T1000 (cell line): ENCODE measurements at regions not wholly inside any gene's neighbourhood (a gene's known extent, or its start where the extent isn't known, plus 50 kb on each side); places are given as distances from the start of the nearest gene placed in this dataset.
A peak's percentile ranks its signal among the peaks of the same experiment; 100 is the strongest.
"Not testable (repeated sequence)": the region's sequence is repeated elsewhere in the genome, so short reads cannot be mapped to it uniquely, and the experiment has no call there.

Experiments
- DNase-seq: peaks from one replicate; lab custom pipeline; 2025; ENCODE audit warnings: mixed read lengths; lab: John Stamatoyannopoulos, UW

DNA sequence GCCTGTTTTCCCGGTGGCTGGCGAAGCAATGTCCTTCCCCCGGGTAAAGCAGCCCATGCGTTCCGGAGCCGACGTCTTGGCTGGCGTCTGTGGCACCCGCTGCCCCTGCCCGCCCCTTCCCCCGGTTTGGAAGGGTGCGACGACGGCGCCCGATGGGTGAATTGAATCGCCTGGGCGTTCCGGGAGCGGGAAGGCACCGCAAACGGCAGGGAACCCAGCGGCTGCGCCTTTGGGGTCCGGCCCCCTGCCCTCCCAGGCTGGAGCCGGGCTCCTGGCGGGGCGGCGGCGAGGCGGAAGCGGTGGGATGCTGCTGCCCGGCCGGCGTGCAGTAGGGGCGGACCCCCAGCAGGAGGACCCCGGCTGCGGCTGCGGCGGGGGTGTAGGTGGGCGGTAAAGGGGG is 123.6 kb upstream of the RHOU start:
- not testable (repeated sequence) for DNase-seq

DNA sequence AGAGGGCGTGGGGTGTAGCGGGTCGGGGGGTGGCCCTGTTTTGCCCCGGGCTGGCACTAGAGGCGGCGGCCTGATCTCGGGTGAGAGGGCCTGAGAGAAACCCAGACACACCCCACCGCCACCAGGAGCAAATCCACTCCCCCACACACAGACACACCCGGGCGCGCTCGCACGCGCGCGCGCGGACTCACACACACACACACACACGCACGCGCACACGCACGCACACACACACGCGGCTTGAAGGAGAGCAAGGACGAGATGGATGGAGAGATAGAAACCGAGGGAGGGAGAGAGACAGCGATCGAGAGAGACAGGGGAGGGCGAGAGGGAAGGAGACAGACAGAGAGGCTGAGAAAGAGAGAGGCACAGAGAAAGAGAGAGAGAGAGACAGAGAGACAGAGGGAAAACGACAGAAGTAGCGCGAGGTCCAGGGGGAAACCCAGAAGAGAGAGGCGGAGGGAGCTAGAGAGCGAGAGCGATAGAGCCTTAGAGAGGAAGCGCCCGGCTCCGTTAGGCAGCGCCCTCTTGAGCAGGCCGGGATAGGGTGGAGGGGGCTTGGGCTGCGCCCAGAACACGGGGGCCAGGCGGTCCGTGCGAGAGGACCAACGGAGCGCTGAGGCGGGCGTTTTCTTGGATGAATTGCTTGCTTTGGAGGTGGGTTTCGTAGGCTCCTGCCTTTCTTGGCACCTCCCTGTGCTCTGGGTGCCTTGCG is 113.1 kb upstream of the RHOU start:
- DNase-seq = not testable (repeated sequence)

DNA sequence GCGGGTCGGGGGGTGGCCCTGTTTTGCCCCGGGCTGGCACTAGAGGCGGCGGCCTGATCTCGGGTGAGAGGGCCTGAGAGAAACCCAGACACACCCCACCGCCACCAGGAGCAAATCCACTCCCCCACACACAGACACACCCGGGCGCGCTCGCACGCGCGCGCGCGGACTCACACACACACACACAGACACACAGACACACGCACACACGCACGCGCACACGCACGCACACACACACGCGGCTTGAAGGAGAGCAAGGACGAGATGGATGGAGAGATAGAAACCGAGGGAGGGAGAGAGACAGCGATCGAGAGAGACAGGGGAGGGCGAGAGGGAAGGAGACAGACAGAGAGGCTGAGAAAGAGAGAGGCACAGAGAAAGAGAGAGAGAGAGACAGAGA is 108.8 kb upstream of the RHOU start:
- not testable (repeated sequence) for DNase-seq

DNA sequence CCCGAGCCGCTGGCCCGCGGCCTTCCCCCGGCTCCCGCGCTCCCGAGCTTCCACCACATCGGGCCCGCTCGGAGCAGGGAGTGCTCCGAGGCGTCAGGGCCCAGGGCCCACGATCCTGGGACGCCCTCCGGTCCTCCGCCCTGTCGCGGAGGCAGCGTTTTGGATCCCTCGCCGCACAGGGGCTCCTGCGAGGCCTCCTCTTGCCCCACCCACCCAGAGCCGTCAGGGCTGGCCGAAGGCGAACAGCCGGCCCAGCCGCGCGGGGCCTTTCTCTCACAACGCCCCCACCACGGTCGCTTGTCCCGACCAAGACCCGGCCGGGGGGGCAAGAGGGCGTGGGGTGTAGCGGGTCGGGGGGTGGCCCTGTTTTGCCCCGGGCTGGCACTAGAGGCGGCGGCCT is 102.4 kb upstream of the RHOU start:
- DNase-seq = not testable (repeated sequence)

- not testable (repeated sequence) for DNase-seq
These were observed 100.0 kb upstream of the RHOU start for GRCh38 chr1:228635304-228635703.

DNA sequence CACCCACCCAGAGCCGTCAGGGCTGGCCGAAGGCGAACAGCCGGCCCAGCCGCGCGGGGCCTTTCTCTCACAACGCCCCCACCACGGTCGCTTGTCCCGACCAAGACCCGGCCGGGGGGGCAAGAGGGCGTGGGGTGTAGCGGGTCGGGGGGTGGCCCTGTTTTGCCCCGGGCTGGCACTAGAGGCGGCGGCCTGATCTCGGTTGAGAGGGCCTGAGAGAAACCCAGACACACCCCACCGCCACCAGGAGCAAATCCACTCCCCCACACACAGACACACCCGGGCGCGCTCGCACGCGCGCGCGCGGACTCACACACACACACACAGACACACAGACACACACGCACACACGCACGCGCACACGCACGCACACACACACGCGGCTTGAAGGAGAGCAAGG is 97.8 kb upstream of the RHOU start:
- DNase-seq = not testable (repeated sequence)

DNA sequence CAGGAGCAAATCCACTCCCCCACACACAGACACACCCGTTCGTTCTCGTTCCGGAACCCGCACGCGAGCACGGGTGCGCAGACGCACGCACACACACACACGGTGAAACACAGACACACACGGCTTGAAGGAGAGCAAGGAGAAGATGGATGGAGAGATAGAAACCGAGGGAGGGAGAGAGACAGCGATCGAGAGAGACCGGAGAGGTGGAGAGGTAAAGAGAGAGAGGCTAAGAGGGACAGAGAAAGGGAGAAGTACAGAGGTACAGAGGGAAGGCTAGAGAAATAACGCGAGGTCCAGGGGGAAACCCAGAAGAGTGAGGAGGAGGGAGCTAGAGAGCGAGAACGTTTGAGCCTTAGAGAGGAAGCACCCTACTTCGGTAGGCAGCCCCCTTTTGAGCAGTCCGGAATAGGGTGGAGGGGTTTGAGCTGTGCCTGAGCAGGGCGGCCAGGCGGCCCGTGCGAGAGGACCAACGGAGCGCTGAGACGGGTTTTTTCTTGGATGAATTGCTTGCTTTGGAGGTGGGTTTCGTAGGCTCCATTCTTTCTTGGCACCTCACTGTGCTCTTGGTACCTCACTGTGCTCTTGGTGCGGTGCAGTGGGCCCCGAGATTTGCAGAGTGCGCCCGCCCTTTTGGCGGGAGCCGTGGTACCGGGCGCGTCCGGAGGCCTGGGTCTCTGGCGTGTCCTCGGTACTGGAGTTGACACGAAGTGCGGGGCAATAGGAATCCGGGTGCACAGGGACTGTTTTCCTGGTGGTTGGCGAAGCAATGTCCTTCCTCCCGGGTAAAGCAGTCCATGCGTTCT is 88.4 kb upstream of the RHOU start:
- no peak for DNase-seq

GRCh38 chr1:228647523-228648444 is 87.5 kb upstream of the RHOU start:
- no peak for DNase-seq

GRCh38 chr1:228648647-228649383 is 86.5 kb upstream of the RHOU start:
- no peak for DNase-seq

GRCh38 chr1:228650141-228650540 is 85.1 kb upstream of the RHOU start:
- DNase-seq = no peak

DNA sequence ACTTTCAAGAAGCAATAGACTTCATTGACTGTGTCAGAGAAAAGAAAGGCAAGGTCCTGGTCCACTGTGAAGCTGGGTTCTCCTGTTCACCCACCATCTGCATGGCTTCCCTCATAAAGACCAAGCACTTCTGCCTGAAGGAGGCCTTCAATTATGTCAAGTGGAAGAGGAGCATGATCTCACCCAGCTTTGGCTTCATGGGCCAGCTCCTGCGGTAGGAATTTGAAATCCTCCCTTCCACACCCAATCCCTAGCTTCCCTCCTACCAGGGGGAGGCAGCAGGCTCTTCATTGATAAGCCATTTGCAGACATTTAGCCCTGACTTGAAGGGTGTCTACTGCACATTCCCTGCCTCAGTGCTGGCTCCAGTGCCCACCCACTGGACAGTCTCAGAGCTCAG is 84.3 kb upstream of the RHOU start:
- no peak for DNase-seq

DNA sequence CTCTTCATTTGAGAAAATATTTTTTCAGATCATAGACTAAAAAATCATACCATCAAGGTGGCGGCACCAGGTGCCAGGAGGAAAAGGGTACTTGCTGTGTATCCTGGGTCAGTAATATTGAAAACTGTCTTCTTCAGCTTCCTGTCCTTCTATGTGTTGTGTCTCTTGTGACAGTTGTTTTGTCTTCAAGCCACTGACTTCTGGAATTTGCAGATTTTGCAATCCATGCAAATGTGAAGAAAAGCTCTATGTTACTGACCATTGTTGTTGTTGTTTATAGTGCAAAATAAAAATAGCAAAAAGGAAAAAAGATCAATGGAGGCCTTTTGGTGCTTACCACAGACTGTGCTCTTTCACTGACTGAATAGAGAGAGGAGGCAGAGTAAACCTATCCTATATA is 83.2 kb upstream of the RHOU start:
- DNase-seq = no peak

GRCh38 chr1:228653057-228653456 is 82.2 kb upstream of the RHOU start:
- not testable (repeated sequence) for DNase-seq

DNA sequence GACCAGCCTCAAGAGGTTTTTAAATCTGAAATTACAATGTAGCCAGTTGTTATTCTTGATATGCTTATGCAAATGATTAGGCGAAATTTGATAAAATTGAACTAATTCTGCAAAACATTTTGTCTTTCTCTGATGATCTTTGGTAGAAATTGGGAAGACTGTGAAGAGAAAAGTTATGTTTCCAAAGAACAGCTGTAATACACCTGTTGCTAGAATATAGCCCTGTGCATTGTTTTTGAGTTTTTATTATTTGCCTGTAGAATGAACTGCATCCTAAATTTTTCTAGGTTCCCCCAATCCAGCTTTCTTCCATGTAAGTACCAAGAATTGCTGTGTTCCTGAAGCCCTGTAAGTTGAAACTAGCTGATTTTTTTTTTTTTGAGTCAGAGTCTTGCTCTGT is 81.5 kb upstream of the RHOU start:
- no peak for DNase-seq

DNA sequence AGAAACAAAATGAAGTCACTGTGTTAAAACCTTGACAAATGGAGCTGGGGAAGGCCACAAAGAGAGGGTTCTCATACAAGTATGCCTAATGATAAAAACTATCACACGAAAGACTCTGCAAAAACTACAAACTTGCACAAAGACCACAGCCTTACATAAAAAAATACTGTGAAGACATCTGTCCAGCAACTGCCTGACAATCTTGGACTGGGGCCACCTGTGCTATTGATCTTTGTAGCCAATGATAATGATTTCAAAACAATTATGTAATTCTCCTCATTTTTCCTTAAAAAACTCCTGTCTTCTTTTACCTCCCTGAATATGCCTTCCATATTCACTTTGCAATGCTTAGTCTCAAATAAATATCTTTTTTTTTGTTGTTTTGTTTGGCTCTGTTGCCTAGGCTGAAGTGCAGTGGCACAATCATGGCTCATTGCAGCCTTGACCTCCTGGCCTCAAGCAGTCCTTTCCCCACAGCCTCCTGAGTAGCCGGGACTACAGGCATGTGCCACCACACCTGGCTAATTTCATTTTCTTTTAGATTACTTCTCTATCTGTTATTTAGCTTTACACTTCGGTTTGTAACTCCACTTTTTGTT is 79.4 kb upstream of the RHOU start:
- no peak for DNase-seq

DNA sequence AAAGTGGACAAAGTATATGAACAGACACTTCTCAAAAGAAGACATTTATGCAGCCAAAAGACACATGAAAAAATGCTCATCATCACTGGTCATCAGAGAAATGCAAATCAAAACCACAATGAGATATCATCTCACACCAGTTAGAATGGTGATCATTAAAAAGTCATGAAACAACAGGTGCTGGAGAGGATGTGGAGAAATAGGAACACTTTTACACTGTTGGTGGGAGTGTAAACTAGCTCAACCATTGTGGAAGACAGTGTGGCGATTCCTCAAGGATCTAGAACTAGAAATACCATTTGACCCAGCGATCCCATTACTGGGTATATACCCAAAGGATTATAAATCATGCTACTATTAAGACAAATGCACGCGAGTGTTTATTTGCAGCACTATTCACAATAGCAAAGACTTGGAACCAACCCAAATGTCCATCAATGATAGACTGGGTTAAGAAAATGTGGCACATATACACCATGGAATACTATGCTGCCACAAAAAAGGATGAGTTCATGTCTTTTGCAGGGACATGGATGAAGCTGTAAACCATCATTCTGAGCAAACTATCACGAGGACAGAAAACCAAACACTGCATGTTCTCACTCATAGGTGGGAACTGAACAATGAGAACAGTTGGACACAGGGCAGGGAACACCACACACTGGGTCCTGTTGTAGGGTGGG is 73.1 kb upstream of the RHOU start:
- not testable (repeated sequence) for DNase-seq

- DNase-seq = peak; percentile 39
These were observed 70.8 kb upstream of the RHOU start for GRCh38 chr1:228664399-228664914.

GRCh38 chr1:228666686-228667623 is 68.3 kb upstream of the RHOU start:
- no peak for DNase-seq

DNA sequence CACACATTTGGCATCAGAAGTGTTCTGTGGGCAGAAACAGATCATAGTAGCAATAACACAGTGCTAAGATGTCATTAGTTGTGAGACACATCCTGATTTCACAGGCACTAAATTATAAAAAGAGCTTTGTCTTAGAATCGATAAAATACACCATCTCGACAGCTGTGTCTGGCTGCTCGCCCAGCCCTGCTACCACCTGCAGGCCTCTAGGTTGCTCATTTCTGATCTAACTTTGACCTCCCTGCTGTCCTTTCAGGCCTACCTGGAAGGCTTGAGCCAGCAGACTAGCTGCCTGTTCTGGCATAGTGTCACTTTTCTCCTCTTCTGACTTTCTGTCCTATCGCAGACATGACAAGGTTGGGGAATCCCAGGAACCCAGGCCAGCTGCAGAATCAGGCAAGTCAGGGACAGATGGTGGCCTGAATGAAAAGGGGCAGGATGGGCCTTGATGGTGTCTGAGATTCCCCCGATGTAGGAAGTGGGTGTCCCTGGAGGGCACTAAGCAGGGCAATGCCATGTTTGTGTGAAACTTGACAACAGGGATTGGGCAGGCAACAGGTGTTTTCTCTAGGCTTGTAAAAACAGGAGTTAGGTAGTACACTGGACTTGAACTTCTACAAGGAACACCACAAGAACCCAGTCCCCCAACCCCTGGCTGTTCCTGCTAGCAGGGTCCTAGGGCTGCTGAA is 66.6 kb upstream of the RHOU start:
- DNase-seq = no peak
